ENCODE measurements at regions not wholly inside any gene's neighbourhood (a gene's known extent, or its start where the extent isn't known, plus 50 kb on each side); places are given as distances from the start of the nearest gene placed in this dataset.

DNA sequence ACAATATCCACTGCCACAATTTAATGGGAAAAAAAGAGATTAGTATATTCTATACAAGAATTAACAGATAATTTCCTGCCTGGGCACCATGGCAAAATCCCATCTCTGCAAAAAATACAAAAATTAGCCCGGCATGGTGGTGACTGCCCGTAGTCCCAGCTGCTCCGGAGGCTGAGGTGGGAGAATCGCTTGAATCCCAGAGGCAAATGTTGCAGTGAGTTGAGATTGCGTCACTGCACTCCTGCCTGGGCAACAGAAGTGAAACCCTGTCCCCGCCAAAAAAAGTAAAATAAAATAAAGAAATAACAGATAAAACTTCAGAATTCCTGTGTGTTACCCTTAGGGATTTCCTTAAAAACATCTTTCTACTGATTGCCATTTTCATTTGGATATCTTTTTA, 1194.8 kb upstream of the PIK3C3 start:
- DNase-seq: no peak
- Histone ChIP-seq H3K27ac (ENCODE audit: insufficient read depth, low read length, poor library complexity, severe bottlenecking) (no peak overlapping the region), H3K9me3 (ENCODE audit: control insufficient read depth, low read length) (no peaks in the 10 kb centered on the region), H3K4me1 (ENCODE audit: control insufficient read depth, insufficient read depth, low read length, poor library complexity, severe bottlenecking) (no peaks in the 10 kb centered on the region), H3K27me3 (replicated peaks; ENCODE audit: control insufficient read depth, insufficient read depth, low read length, poor library complexity, severe bottlenecking) (no peaks in the 10 kb centered on the region), H3K4me3 (ENCODE audit: insufficient read depth, low read depth, low read length, poor library complexity, severe bottlenecking) (no peak overlapping the region), H3K36me3 (ENCODE audit: control insufficient read depth, insufficient read depth, low read length) (no peaks in the 10 kb centered on the region)

DNA sequence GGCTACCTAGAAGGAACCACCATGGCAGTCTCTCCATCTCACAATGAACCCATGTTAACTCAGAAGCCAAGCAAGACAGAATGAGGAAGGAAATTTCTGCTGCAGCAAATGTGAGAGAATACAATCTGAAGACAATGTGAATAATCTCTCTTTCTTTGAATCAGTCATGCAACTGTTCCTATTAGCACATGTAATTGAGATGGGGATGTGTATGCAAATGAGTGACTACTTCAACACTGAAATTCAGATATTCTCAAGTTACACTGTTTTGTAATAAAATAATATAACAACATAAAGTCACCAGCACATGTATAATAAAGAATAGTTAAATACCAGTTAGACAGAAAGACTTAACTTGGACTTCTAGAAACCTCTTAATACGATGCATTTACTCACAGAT, 1200.6 kb upstream of the PIK3C3 start:
- no peaks in the 10 kb centered on the region for H3K27me3 ChIP-seq (replicated peaks; ENCODE audit: control insufficient read depth, insufficient read depth, low read length, poor library complexity, severe bottlenecking)
- H3K4me3 ChIP-seq (ENCODE audit: insufficient read depth, low read depth, low read length, poor library complexity, severe bottlenecking): no peak overlapping the region
- no peaks in the 10 kb centered on the region for H3K4me1 ChIP-seq (ENCODE audit: control insufficient read depth, insufficient read depth, low read length, poor library complexity, severe bottlenecking)
- H3K36me3 ChIP-seq (ENCODE audit: control insufficient read depth, insufficient read depth, low read length): no peaks in the 10 kb centered on the region
- no peak overlapping the region for H3K27ac ChIP-seq (ENCODE audit: insufficient read depth, low read length, poor library complexity, severe bottlenecking)
- DNase-seq: no peak
- no peaks in the 10 kb centered on the region for H3K9me3 ChIP-seq (ENCODE audit: control insufficient read depth, low read length)

DNA sequence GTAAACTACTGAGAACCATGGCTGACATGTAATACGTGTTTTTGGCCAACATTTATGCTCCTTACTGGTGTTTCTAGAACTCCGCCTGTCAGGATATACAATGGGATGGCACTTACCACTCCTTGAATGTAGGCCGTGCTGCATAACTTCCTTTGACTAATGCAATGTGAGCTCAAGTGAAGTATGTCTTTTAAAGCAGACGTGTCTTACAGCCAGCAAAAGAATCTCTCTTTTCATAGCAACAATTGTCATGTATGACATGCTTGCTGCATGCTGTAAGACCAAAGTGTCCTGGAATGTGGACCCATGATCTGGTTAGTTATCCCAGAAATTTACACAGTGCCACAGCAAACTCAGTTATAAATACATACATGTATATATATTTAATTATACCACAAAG, 1202.7 kb upstream of the PIK3C3 start:
- Histone ChIP-seq H3K4me3 (ENCODE audit: insufficient read depth, low read depth, low read length, poor library complexity, severe bottlenecking) (no peak overlapping the region), H3K27me3 (replicated peaks; ENCODE audit: control insufficient read depth, insufficient read depth, low read length, poor library complexity, severe bottlenecking) (no peaks in the 10 kb centered on the region), H3K9me3 (ENCODE audit: control insufficient read depth, low read length) (no peaks in the 10 kb centered on the region), H3K4me1 (ENCODE audit: control insufficient read depth, insufficient read depth, low read length, poor library complexity, severe bottlenecking) (no peaks in the 10 kb centered on the region), H3K36me3 (ENCODE audit: control insufficient read depth, insufficient read depth, low read length) (no peaks in the 10 kb centered on the region), H3K27ac (ENCODE audit: insufficient read depth, low read length, poor library complexity, severe bottlenecking) (no peak overlapping the region)
- DNase-seq: no peak

DNA sequence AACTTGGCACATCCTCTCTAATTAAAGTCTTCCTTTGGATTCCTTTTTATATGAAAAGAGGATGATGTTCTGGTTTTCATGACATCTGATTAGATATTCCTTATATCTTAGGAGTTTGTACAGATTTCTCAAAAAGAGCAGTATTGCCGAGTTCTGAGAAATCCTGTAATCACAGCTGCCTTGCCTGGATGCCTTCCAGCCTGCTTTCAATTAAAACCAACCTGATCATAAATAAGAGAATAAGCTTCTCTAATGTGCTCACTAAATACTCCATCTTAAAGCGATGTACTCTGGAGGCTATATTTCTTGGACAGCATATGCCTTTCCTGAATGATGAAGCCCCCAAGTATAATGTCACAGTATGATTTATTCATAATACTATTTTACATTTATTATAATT, 1203.8 kb upstream of the PIK3C3 start:
- no peaks in the 10 kb centered on the region for H3K9me3 ChIP-seq (ENCODE audit: control insufficient read depth, low read length)
- H3K27ac ChIP-seq (ENCODE audit: insufficient read depth, low read length, poor library complexity, severe bottlenecking): no peak overlapping the region
- no peaks in the 10 kb centered on the region for H3K27me3 ChIP-seq (replicated peaks; ENCODE audit: control insufficient read depth, insufficient read depth, low read length, poor library complexity, severe bottlenecking)
- no peaks in the 10 kb centered on the region for H3K4me1 ChIP-seq (ENCODE audit: control insufficient read depth, insufficient read depth, low read length, poor library complexity, severe bottlenecking)
- no peak for DNase-seq
- H3K36me3 ChIP-seq (ENCODE audit: control insufficient read depth, insufficient read depth, low read length): no peaks in the 10 kb centered on the region
- H3K4me3 ChIP-seq (ENCODE audit: insufficient read depth, low read depth, low read length, poor library complexity, severe bottlenecking): no peak overlapping the region

DNA sequence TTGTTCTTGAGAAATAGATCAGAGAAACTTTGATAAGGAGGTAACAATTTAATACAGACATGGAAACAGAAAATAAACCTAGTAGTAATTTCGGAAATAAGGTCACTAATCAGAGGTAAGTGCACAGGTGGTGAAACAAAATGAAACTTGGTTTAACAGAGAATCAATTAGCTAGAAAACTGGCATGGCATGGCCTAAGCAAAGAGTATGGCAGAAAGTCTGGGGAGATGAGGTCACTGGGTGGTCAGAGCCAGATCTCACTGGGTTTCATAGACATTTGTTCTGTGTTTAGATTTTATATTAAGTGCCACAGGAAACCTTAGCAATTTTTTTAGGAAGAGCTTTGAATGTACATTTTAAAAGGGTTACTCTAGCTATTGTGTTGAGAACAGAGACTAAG, 1216.0 kb upstream of the PIK3C3 start:
- Histone ChIP-seq H3K27ac (ENCODE audit: insufficient read depth, low read length, poor library complexity, severe bottlenecking) (no peak overlapping the region), H3K4me1 (ENCODE audit: control insufficient read depth, insufficient read depth, low read length, poor library complexity, severe bottlenecking) (no peaks in the 10 kb centered on the region)

DNA sequence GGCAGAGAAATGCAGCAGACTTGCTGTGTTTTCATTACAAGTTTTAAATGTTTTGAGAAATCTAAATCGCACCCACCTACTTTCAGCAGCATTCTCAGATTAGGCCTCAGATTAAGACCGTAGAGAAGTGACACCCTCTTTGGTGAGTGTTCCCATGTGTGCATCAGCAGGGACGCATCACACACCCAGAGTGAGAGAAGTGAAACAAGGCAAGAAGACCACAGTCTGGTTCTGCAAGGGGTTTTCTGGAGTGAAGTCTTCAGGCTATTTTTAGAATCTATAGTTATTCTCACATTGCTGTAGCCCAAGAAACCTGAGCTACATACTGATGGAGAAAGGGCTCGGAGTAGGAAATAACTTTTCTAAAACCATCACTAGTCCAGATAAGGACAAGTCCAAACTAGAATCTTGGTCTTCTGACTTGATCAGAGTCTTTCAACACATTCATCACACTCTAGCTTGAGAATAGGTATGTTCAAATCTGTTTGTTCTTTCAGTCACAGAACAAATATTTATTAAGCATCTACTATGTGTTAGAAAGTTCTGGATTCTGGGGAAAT, 1216.6 kb upstream of the PIK3C3 start:
- Histone ChIP-seq H3K36me3 (ENCODE audit: control insufficient read depth, insufficient read depth, low read length) (no peaks in the 10 kb centered on the region), H3K27me3 (replicated peaks; ENCODE audit: control insufficient read depth, insufficient read depth, low read length, poor library complexity, severe bottlenecking) (no peaks in the 10 kb centered on the region), H3K4me1 (ENCODE audit: control insufficient read depth, insufficient read depth, low read length, poor library complexity, severe bottlenecking) (no peaks in the 10 kb centered on the region), H3K27ac (ENCODE audit: insufficient read depth, low read length, poor library complexity, severe bottlenecking) (no peak overlapping the region), H3K4me3 (ENCODE audit: insufficient read depth, low read depth, low read length, poor library complexity, severe bottlenecking) (no peak overlapping the region), H3K9me3 (ENCODE audit: control insufficient read depth, low read length) (no peaks in the 10 kb centered on the region)
- DNase-seq: no peak

More for the DNA sequence above, 1216.0 kb upstream of the PIK3C3 start:
- Histone ChIP-seq H3K4me3 (ENCODE audit: insufficient read depth, low read depth, low read length, poor library complexity, severe bottlenecking) (no peak overlapping the region), H3K27me3 (replicated peaks; ENCODE audit: control insufficient read depth, insufficient read depth, low read length, poor library complexity, severe bottlenecking) (no peaks in the 10 kb centered on the region), H3K9me3 (ENCODE audit: control insufficient read depth, low read length) (no peaks in the 10 kb centered on the region), H3K36me3 (ENCODE audit: control insufficient read depth, insufficient read depth, low read length) (no peaks in the 10 kb centered on the region)
- no peak for DNase-seq

DNA sequence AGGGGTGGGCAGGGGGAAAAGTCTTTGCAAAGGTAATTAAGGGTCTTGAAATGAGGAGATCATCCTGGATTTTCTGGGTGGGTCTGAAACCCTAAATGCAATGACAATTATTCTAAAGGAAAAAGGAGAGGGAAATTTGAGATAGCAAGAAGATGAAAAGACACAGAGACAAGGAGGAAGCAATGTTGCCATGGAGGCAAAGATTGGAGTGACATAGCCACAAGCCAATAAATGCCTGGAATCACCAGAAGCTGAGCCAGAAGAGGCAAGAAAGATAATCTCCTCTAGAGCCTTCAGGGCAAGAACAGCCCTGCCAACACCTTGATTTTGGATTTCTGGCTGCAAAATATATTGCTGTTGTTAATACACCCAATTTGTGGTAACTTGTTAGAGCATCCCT, 1246.3 kb upstream of the PIK3C3 start:
- no peaks in the 10 kb centered on the region for H3K36me3 ChIP-seq (ENCODE audit: control insufficient read depth, insufficient read depth, low read length)
- no peaks in the 10 kb centered on the region for H3K27me3 ChIP-seq (replicated peaks; ENCODE audit: control insufficient read depth, insufficient read depth, low read length, poor library complexity, severe bottlenecking)
- H3K9me3 ChIP-seq (ENCODE audit: control insufficient read depth, low read length): no peaks in the 10 kb centered on the region
- H3K4me3 ChIP-seq (ENCODE audit: insufficient read depth, low read depth, low read length, poor library complexity, severe bottlenecking): no peak overlapping the region
- H3K27ac ChIP-seq (ENCODE audit: insufficient read depth, low read length, poor library complexity, severe bottlenecking): no peak overlapping the region
- DNase-seq: no peak
- H3K4me1 ChIP-seq (ENCODE audit: control insufficient read depth, insufficient read depth, low read length, poor library complexity, severe bottlenecking): no peaks in the 10 kb centered on the region

DNA sequence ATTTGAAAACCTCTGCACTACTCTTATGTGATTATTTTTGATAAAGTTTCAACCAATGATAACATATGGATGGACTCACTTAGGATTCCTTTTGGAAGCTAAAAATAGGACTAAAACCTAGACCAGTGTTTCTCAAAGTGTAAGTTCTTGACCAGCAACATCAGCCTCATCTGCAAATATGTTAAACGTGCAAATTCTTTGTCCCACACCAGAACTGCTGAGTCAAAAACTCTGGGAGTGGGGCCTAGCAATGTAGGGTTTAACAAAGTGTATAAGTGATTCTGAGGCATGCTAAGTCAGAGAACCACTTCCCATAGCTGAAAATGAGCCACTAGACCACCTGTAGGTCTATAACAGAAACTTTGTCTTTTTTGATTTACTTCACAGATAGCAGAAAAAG, 1247.2 kb upstream of the PIK3C3 start:
- DNase-seq: no peak
- Histone ChIP-seq H3K9me3 (ENCODE audit: control insufficient read depth, low read length) (no peaks in the 10 kb centered on the region), H3K4me3 (ENCODE audit: insufficient read depth, low read depth, low read length, poor library complexity, severe bottlenecking) (no peak overlapping the region), H3K36me3 (ENCODE audit: control insufficient read depth, insufficient read depth, low read length) (no peaks in the 10 kb centered on the region), H3K27me3 (replicated peaks; ENCODE audit: control insufficient read depth, insufficient read depth, low read length, poor library complexity, severe bottlenecking) (no peaks in the 10 kb centered on the region), H3K4me1 (ENCODE audit: control insufficient read depth, insufficient read depth, low read length, poor library complexity, severe bottlenecking) (no peaks in the 10 kb centered on the region), H3K27ac (ENCODE audit: insufficient read depth, low read length, poor library complexity, severe bottlenecking) (no peak overlapping the region)

DNA sequence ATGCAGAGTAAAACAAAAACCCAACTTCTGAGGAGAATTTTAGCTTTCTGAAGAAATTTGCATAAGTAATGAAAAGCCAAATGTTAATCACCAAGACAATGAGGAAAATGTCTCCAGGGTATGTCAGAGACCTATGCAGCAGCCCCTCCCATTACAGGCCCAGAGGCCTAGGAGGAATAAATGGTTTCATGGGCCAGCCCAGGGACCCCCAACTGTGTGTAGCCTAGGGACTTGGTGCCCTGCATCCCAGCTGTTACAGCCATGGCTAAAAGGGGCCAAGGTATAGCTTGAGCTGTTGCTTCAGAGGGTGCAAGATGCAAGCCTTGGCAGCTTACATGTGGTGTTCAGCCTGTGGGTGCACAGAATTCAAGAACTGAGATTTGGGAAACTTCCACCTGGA, 1256.9 kb upstream of the PIK3C3 start:
- DNase-seq: no peak
- H3K36me3 ChIP-seq (ENCODE audit: control insufficient read depth, insufficient read depth, low read length): no peaks in the 10 kb centered on the region
- no peaks in the 10 kb centered on the region for H3K27me3 ChIP-seq (replicated peaks; ENCODE audit: control insufficient read depth, insufficient read depth, low read length, poor library complexity, severe bottlenecking)
- no peaks in the 10 kb centered on the region for H3K9me3 ChIP-seq (ENCODE audit: control insufficient read depth, low read length)
- no peak overlapping the region for H3K4me3 ChIP-seq (ENCODE audit: insufficient read depth, low read depth, low read length, poor library complexity, severe bottlenecking)
- H3K4me1 ChIP-seq (ENCODE audit: control insufficient read depth, insufficient read depth, low read length, poor library complexity, severe bottlenecking): no peaks in the 10 kb centered on the region
- H3K27ac ChIP-seq (ENCODE audit: insufficient read depth, low read length, poor library complexity, severe bottlenecking): no peak overlapping the region

DNA sequence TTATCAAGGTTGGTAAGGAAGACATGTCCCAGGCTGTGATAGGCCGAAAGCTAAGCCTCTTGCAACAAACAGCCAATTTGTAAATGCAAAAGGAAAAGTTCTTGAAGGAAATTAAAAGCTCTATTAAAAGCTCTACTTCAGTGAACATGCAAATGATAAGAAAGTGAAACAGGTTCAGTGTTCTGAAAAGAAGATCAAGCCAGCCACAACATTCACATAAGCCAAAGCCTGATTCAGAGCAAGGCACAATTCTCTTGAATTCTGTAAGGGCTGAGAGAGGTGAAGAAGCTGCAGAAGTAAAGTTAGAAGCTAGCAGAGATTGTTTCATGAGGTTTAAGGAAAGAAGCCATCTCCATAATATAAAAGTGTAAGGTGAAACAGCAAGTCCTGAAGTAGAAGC, 1259.5 kb upstream of the PIK3C3 start:
- Histone ChIP-seq H3K27ac (ENCODE audit: insufficient read depth, low read length, poor library complexity, severe bottlenecking) (no peak overlapping the region), H3K36me3 (ENCODE audit: control insufficient read depth, insufficient read depth, low read length) (no peaks in the 10 kb centered on the region), H3K27me3 (replicated peaks; ENCODE audit: control insufficient read depth, insufficient read depth, low read length, poor library complexity, severe bottlenecking) (no peaks in the 10 kb centered on the region), H3K4me1 (ENCODE audit: control insufficient read depth, insufficient read depth, low read length, poor library complexity, severe bottlenecking) (no peaks in the 10 kb centered on the region), H3K4me3 (ENCODE audit: insufficient read depth, low read depth, low read length, poor library complexity, severe bottlenecking) (no peak overlapping the region), H3K9me3 (ENCODE audit: control insufficient read depth, low read length) (no peaks in the 10 kb centered on the region)
- DNase-seq: no peak

DNA sequence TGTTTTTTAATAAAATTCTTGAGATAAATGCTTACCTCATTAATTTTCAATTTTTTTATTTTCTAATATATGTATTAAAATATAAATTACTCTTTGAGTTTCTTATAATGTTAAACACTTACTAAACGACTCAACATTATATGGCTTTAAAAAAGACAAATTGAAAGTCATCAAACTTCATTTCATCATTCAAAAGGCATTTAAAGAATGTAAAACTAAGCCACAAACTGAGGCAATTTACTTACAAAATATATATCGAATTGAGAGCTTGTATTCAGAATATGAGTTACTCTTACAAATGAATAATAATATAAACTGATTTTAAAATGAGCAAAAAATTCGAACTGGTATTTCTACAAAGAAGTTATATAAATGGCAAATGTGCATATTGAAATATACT, 1262.2 kb upstream of the PIK3C3 start:
- no peaks in the 10 kb centered on the region for H3K9me3 ChIP-seq (ENCODE audit: control insufficient read depth, low read length)
- H3K4me1 ChIP-seq (ENCODE audit: control insufficient read depth, insufficient read depth, low read length, poor library complexity, severe bottlenecking): no peaks in the 10 kb centered on the region
- no peaks in the 10 kb centered on the region for H3K36me3 ChIP-seq (ENCODE audit: control insufficient read depth, insufficient read depth, low read length)
- no peak overlapping the region for H3K4me3 ChIP-seq (ENCODE audit: insufficient read depth, low read depth, low read length, poor library complexity, severe bottlenecking)
- DNase-seq: no peak
- H3K27ac ChIP-seq (ENCODE audit: insufficient read depth, low read length, poor library complexity, severe bottlenecking): no peak overlapping the region
- H3K27me3 ChIP-seq (replicated peaks; ENCODE audit: control insufficient read depth, insufficient read depth, low read length, poor library complexity, severe bottlenecking): no peaks in the 10 kb centered on the region

Data from effector memory CD4-positive, alpha-beta T cell (primary cell).